SH-SY5Y (cell line): ENCODE measurements at regions not wholly inside any gene's neighbourhood (a gene's known extent, or its start where the extent isn't known, plus 50 kb on each side); places are given as distances from the start of the nearest gene placed in this dataset.

Source experiments
- GATA2 ChIP-seq: IDR thresholded peaks from 2 replicates; pipeline ENCODE4 v1.6.1; 2011; ENCODE audit warnings: mild to moderate bottlenecking, low read depth, low read length
- GATA3 ChIP-seq: IDR thresholded peaks from 2 replicates; pipeline ENCODE4 v1.6.1; 2011; ENCODE audit warnings: low read depth, mild to moderate bottlenecking, low read length, moderate library complexity

- TF ChIP-seq GATA2 = no peak
- TF ChIP-seq GATA3 = no peak
Observed at GRCh38 chr16:85206472-85207356, 94.4 kb upstream of the CIBAR2 start.
